ENCODE measurements at regions not wholly inside any gene's neighbourhood (a gene's known extent, or its start where the extent isn't known, plus 50 kb on each side); places are given as distances from the start of the nearest gene placed in this dataset.
"Not testable (repeated sequence)": the region's sequence is repeated elsewhere in the genome, so short reads cannot be mapped to it uniquely, and the experiment has no call there.

DNA sequence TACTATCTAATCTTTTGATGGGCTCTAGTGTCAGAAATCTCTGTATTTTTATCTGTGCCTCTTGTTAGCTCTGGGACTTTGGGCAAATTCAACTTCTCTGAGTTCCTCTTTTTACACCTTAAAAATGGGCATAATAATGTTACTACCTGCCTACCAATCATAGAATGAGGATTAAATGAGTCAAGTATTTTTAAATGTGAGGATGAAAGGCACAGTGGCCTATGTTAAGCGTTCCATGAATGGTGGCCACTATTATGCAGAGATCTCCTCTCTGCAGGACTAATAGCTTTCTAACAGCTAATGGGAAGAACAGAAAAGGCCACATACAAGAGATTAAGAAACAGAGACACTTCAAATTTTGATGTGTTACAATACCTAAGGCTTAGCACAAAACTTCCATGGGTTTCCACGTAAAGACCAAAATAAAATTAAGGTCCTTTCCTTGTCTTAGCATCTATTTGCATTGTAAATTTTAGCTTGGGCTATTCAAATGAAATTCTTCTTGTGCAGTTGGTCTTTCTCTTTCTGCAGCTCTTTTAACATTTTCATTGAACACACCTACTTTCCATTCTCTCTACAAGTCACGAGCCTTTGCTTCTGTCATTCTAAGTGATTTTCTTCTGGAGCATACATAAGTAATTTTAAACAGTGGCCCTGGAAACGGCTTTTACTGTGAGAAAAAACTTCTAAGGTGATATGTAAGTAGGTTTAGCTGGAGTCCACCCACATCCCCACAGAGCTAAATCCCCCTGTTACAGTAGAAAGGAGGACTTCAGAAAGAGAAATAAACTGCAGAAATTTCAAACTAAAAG lies 117.9 kb upstream of the MED14 start:
- DNase-seq, result no peak

DNA sequence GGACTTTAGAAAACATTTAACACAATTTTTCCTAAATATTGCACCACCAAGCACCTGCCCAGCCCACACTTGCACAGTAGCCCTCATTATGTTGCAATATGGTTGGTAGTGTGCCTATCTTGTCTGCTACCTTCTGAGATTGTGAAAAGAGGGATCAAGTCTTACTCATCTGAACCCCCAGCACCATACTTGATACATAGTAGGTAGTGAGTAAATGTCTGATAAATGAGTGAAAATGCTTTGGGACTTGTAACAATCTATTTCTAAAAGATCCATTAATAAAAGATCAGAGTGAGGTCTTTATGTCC lies 118.4 kb upstream of the MED14 start:
- DNase-seq, result no peak

DNA sequence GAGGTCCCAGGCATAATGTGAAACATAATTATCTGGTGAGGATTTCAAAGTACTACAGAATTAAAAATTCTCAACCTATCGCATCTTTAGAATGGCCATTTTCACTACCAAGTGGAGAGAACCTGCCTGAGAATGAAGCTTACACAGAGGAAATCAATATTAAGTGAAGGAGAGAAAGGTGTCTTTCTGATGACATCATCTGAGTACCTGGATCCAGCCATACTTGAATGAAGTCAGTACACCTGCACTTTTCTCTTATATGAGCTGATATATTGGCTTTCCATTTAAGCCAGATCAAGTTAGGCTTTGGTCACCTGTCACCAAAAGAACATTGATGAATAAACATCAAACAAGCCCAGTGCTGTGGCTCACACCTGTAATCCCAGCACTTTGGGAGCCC lies 118.9 kb upstream of the MED14 start:
- no peak for DNase-seq

DNA sequence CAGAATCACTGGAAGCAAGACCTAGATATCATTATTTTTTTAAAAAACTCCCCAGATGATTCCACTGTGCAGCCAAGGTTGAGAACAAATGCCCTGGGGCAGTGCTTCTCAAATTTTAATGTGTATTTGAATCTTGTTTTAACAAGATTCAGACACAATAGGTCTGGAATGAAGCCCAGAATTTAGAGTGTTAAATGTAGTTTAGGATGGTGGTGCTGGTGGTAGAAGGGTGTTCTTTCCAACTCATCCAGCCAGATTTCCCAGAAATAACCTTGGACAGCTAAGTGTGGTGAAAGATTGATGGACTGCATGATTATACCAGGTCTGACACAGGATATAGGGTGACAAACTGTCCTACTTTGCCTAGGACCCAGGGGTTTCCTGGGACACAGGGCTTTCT lies 120.1 kb upstream of the MED14 start:
- DNase-seq, result no peak

DNA sequence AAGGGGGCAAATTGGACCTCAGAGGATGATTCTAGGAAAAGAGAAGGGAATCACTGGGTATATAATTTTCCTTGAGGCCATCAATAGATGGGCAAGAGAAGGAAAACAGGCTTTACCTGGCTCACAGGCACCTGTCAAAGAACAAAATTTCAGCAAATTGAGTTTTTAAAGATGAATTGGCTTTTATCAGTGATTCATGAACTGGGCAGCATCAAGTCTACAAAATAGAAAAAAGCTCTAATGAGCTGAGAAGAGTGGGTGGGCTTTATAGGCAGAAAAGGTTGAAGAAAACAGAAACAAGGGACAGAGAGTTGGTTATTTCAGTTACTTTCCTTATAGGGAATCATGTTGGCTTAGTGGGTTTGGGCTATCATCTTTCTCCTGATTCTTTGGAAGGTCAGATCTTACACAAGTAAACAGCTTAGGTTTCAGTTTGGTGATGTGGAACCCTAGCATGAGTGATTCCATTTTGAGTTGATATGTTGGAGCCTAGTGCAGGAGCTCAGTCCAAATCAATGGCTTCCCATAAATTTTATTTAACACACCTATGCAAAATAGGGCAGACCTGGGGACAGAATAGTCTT lies 120.7 kb upstream of the MED14 start:
- no peak for DNase-seq

DNA sequence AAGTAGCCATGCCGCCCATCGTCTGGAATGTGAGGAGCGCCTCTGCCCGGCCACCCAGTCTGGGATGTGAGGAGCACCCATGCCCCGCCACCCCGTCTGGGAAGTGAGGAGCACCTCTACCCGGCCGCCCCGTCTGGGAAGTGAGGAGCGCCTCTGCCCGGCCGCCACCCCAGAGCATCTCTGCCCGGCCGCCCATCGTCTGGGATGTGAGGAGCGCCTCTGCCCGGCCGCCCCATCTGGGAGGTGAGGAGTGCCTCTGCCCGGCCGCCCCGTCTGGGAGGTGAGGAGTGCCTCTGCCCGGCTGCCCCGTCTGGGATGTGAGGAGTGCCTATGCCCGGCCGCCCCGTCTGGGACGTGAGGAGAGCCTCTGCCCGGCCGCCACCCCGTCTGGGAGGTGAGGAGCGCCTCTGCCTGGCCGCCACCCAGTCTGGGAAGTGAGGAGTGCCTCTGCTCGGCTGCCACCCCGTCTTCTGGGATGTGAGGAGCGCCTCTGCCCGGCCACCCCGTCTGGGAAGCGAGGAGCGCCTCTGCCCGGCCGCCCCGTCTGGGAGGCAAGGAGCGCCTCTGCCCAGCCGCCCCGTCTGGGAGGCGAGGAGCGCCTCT lies 126.7 kb upstream of the MED14 start:
- DNase-seq, result not testable (repeated sequence)

- DNase-seq, result not testable (repeated sequence)
These were observed 127.9 kb upstream of the MED14 start for GRCh38 chrX:40863260-40863659.

DNA sequence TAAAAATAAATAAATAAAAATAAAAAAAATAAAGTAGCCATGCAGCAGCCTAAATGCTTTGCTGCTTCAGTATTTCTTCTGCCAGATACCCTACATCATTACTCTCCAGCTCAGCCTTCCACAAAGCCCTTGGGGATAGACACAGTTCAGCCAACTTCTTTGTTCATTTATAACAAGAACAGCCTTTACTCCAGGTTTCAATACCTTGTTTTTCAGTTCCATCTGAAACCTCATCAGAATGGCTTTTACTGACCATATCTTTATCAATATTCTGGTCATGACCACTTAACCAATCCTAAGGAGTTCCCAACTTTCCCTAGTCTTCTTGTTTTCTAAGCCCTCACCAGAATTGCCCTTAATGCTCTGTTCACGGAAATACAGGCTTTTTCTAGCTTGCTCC lies 128.3 kb upstream of the MED14 start:
- no peak for DNase-seq

- no peak for DNase-seq
These were observed 129.6 kb upstream of the MED14 start for GRCh38 chrX:40864972-40865371.

DNA sequence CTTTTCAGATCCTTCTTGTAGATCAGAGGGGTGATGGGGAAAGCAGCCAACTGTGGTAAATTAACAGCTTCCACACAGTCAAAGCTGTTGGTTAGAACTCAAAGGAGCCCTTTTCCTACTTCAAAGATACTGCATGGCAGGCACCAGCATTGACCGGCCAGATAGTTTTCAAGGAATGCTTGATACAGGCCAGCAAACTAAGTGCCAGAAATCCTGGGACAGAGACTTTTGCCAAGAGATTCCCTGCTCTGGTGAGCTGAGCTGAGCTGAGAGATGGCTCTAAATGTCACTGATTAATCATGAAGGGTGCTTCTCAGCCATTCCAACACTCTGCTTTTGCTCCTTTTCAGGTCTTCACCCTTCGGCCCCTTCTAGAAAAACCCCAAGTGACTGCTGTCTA lies 131.6 kb upstream of the MED14 start:
- DNase-seq, result no peak

- DNase-seq, result no peak
These were observed 132.0 kb upstream of the MED14 start for GRCh38 chrX:40867352-40867751.

DNA sequence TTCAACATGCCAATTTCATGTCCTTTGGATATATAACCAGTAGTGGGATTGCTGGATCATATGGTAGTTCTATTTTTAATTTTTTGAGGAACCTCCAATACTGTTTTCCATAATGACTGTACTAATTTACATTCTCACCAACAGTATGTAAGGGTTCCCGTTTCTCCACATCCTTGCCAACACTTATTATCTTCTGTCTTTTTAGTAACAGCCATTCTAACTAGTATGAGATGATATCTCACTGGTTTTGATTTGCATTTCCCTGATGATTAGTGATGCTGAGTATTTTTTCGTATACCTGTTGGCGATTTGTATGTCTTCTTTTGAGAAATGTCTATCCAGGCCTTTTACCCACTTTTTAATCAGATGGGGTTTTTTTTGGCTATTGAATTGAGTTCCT lies 133.5 kb upstream of the MED14 start:
- DNase-seq, result no peak

DNA sequence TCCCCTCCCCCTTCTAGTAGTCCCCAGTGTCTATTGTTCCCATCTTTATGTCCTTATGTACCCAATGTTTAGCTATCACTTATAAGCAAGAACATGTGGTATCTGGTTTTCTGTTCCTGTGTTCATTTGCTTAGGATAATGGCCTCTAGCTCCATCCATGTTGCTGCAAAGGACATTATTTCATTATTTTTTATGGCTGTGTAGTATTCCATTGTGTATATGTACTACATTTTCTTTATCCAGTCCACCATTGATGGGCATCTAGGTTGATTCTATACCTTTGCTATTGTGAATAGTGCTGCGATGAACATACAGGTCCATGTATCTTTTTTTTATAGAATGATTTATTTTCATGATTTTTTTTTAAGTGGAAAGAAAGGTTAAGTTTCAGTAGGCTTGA lies 135.6 kb upstream of the MED14 start:
- DNase-seq, result not testable (repeated sequence)

DNA sequence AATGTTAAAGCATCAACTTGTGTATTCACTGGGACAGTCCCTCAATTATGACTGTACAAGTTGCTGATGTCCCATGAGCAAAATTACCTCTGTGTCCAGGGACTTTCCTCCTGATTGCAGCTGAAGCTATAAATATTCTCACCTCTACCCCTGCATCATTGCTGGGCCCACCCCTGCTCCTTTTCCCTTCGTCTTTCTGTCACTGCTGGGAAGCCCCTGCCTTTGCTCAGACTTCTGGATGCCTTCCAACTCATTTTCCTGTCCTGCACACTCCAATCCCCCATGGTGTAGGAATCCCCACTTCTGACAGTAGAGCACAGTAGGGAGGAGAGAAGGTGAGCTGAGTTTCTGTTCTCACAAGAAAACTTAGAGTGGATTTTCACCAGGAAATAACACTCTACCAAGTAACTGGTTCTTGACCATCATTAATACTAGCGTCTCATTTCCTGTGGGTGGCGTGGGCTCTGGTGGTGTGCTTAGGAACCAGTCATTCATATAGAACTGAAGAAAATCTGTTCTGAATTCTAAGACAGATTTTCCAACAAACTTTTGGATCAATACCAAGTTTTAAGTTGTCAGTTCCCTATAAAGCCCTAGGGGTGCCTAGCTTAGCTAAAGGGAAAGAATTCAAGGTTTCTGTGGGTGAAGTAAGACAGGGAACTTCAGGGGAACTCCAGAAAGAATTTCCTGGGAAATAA lies 136.2 kb upstream of the MED14 start:
- no peak for DNase-seq

DNA sequence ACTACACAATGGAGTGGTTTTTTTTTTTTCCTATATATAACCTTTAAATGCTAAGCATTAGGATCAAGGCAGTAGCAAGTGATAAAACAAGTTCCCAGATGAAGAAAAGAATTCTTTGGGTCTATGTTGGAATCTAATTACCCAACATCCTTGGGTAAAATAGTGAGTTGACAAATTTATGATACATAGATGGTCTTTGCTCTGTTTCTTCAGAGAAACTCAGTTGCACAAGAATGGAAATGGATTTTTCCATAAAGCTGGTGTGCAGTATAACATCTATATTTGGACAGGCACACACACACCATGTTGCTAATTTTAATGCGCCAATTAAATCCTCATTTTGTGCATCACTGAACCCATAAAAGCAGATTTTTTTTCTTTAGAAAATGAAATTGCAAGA lies 137.0 kb upstream of the MED14 start:
- no peak for DNase-seq

DNA sequence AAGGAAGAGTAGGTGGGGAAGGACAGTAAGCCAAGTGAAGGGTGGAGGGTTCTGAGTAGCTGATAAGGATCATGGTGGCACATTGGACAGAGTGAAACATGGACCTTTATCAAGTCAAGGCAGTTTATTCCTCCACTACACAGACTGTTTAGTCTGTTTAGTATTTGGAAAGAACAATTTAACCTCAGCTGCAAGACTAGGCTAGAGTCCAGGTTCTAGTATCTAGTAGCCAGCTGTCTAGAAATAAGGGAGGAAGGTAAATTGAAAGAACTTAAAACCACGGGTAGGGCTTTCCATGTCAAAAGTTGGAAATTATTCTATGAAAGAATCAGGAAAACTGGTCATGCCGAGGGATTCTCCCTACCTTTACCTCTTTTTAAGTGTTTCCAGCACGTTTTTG lies 140.1 kb upstream of the MED14 start:
- DNase-seq, result no peak

DNA sequence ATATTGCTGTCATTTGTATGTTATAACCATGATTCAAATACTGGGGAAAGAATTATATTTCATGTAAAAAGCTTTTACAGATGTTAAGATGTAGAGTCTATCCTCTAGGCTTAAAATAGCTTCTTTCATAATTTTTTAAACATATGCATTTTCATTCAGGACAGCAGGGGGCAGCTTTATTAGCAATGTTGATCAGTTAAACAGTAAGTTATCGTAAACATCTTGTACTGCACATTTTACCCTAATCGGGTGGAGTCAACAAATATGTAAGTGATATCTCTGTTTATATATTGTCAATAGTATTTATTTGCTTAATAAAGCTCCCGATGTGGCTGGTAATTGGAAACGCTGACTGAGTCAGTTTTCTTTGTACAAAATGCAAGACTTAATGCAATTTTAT lies 142.5 kb upstream of the MED14 start:
- DNase-seq, result no peak

DNA sequence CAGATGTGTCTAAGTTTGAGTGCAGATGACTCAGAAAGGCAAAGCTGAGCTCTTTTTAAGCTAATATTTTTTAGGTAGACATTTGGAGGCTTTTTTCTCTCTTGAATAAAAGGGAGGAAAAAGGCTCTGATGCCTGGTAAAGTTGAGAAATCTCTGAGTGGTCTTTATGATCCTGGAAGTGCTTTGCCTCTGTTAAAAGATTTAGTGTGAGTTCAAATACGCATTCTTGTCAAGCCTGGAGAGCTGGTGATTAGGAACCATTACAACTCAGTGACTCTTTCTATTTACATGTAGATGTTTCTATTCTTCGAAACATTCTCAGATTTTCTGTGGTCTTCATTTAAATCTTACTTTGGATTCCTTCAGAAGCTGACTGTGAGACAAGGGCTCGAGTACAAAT lies 143.4 kb upstream of the MED14 start:
- no peak for DNase-seq

DNA sequence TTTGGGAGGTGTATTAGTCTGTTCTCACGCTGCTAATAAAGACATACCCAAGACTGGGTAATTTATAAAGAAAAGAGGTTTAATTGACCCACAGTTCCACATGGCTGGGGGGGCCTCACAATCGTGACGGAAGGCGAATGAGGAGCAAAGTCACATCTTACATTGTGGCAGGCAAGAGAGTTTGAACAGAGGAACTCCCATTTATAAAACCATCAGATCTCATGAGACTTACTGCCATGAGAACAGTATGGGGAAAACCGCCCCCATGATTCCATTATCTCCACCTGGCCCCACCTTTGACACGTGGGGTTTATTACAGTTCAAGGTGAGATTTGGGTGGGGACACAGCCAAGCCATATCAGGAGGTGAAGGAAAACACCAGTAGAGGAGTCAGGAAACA lies 143.8 kb upstream of the MED14 start:
- DNase-seq, result not testable (repeated sequence)

DNA sequence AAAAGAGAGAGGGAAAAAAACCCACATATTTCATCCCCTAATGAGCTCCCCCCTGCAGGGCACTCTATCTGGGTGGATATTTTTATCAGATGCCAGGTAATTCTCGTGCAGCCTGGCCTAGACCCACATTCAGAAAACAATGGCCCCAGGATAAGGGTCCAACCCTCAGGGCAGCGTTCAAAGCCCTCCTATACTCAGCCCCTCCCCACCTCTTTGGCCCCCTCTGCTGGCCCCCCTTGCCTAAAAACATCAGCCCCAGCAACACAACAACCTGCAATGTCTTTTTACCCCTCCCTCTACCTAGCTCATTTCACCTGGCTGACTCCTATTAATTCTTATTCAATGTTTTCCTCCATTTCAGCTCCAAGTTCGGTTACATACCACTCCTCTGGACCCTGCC lies 145.4 kb upstream of the MED14 start:
- DNase-seq, result no peak

- no peak for DNase-seq
These were observed 147.8 kb upstream of the MED14 start for GRCh38 chrX:40883021-40883619.

DNA sequence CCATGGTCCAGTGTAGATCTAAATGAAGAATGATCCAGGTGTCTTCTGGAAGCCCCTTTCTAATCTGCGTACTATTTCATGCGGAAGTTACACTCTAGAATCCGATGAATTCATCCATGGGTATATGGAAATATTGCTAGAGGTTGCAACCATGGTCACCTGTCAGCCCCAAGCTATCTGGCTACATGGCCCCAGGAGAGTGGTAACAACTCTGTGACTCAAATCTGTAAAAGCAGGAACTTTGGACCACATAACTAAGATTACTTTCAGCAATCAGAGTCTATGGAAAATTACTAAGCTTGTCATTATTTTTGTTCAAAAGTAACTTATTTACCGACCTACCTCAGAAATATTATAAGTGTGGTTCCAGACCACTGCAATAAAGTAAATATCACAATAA lies 150.6 kb upstream of the MED14 start:
- DNase-seq, result no peak

DNA sequence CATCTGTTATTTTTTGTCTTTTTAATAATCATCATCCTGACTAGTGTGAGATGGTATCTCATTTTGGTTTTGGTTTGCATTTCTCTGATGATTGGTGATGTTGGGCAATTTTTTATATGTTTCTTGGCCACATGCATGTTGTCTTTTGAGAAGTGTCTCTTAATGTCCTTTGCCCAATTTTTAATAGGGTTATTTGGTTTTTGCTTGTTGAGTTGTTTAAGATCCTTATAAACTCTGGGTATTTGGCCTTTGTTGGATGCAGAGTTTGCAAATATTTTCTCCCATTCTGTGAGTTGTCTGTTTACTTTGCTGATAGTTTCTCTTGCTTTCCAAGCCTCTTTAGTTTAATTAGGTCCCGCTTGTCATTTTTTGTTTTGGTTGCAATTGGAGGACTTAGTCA lies 152.1 kb upstream of the MED14 start:
- DNase-seq, result no peak

GRCh38 chrX:40891798-40892197 lies 156.5 kb upstream of the MED14 start:
- no peak for DNase-seq
